ENCODE measurements at regions not wholly inside any gene's neighbourhood (a gene's known extent, or its start where the extent isn't known, plus 50 kb on each side); places are given as distances from the start of the nearest gene placed in this dataset.
"Not testable (repeated sequence)": the region's sequence is repeated elsewhere in the genome, so short reads cannot be mapped to it uniquely, and the experiment has no call there.

DNA sequence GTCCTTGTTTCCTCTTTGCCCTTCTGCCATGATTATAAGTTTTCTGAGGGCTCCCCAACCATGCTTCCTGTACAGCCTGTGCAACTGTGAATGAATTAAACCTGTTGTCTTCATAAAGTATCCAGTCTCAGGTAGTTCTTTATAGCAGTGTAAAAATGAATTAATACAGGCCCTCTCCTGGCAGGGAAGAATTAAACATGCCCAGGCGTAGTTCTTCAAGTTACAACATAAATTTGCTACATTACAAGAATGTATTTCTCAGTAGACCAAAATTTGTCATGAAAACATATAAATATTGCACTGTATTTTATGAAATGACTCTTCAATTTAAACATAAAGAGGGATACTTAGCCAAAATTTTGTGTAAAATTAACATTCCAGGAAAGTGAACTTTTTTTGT lies 1089.9 kb upstream of the PCDH10 start:
- Mint-ChIP-seq H3K27ac (no peak overlapping the region), H3K4me3 (no peak overlapping the region), H3K4me1 (ENCODE audit: low read depth) (no peaks in the 10 kb centered on the region), H3K9me3 (ENCODE audit: low read depth) (no peaks in the 10 kb centered on the region), H3K36me3 (no peaks in the 10 kb centered on the region), H3K27me3 (no peaks in the 10 kb centered on the region)

DNA sequence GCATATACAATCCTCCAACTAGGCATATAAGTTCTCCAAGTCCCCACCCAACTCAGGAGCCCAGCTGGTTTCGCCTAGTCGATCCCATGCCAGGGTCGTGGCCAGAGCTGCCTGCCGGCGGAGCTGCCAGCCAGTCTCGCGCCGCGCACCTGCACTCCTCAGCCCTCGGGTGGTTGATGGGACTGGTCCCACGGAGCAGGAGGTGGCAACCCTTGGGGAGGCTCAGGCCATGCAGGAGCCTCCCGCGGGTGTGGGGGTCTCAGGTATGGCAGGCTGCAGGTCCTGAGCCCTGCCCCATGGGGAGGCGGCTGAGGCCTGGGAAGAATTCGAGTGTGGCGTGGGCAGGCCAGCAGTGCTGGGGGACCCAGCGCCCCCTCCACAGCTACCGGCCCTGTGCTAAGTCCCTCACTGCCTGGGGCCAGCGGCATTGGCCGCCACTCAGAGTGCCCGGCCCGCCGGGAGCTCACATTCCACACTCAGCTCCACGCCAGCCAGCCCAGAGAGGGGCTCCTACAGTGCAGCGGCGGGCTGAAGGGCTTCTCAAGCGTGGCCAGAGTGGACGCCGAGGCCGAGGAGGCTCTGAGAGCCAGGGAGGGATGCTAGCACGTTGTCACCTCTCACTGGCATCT lies 1086.4 kb upstream of the PCDH10 start:
- no peaks in the 10 kb centered on the region for H3K27me3 Mint-ChIP-seq
- no peaks in the 10 kb centered on the region for H3K4me1 Mint-ChIP-seq (ENCODE audit: low read depth)
- H3K9me3 Mint-ChIP-seq (ENCODE audit: low read depth) = no peaks in the 10 kb centered on the region
- no peak overlapping the region for H3K4me3 Mint-ChIP-seq
- H3K36me3 Mint-ChIP-seq = no peaks in the 10 kb centered on the region
- H3K27ac Mint-ChIP-seq = no peak overlapping the region

DNA sequence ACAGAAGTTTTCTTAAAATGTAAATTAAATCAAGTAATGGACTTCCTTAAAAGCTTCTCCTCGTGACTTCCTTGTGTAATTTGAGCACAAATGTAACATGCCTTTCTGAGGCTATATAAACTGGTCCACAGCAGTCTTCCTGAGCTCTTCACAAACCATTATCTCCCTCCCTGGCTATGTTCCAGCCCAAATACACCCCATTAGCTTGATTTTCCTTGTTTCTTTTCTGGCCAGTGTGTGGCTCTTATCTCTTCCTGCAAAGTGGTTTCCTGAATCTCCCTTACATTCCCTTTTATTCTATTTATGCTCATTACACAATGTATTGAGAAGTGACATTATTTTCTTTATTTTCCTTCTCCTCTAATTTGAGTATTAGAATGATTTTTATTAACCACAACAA lies 1085.3 kb upstream of the PCDH10 start:
- Mint-ChIP-seq H3K36me3 (no peaks in the 10 kb centered on the region), H3K27ac (no peak overlapping the region), H3K4me1 (ENCODE audit: low read depth) (no peaks in the 10 kb centered on the region), H3K27me3 (no peaks in the 10 kb centered on the region), H3K4me3 (no peak overlapping the region), H3K9me3 (ENCODE audit: low read depth) (no peaks in the 10 kb centered on the region)

DNA sequence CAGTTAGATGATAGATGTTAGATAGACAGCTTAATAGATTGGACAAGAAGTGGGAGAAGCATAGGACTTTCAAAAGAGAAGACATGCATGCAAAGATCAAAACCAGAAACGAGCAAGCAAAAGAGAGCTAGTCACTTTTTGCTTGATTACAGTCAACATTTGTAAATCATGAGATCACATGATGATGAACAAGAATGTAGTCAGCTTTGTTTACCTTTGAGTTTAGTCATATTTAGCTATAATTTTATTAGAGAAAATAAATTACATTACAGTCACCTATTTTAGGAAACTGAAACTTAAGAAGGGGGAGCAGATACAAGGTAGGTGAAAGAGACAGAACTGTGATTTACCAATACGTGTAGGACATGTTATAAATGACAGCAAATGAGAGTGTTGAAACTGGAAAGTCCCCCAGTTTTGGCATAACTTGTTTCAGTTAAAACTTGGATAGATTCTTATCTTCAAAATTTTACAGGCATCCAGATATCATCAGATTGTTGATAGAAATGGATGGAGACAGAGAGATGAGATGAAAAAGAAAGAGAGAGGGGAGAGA lies 1083.1 kb upstream of the PCDH10 start:
- Mint-ChIP-seq H3K27ac (no peak overlapping the region), H3K27me3 (no peaks in the 10 kb centered on the region), H3K4me3 (no peak overlapping the region), H3K4me1 (ENCODE audit: low read depth) (no peaks in the 10 kb centered on the region), H3K9me3 (ENCODE audit: low read depth) (no peaks in the 10 kb centered on the region), H3K36me3 (no peaks in the 10 kb centered on the region)

DNA sequence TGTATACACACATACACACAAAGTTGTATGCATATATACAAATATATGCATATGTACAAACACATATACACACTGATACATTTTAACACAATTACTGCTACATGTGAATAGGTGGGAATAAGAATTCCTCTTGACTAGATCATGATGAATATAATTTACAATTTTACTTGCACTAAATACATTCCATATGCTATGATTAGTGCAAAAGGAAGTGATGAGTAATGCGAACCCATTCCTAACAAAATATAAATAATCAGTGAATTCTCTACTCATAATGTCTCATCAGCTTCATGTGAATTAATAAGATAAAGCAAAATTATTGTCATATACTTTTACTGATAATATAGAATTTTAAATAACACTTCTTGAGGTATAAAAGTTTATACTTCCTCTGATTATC lies 1077.3 kb upstream of the PCDH10 start:
- Mint-ChIP-seq H3K4me3 (no peak overlapping the region), H3K4me1 (ENCODE audit: low read depth) (no peaks in the 10 kb centered on the region), H3K27me3 (no peaks in the 10 kb centered on the region), H3K27ac (no peak overlapping the region), H3K9me3 (ENCODE audit: low read depth) (no peaks in the 10 kb centered on the region), H3K36me3 (no peaks in the 10 kb centered on the region)

DNA sequence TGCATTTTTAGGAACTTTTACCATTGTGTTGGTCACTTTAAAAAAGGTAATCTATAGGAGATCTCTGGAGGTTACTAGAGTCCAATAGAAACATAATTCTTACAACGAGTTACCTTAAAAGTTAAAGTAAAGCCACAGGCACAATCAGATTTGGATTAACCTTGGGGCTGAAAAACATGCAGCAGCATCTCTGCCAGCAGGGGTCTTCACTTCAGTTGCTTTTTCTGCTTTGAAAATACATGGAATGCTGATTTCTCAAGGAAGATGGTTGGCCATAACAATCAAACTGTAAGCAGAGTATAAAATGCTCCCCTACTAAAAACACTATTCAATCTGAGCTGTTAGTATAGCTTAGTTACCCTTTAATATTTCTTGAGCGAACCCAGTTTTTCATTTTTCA lies 1072.3 kb upstream of the PCDH10 start:
- Mint-ChIP-seq H3K27me3 (no peaks in the 10 kb centered on the region), H3K27ac (no peak overlapping the region), H3K4me3 (no peak overlapping the region), H3K4me1 (ENCODE audit: low read depth) (no peaks in the 10 kb centered on the region), H3K36me3 (no peaks in the 10 kb centered on the region), H3K9me3 (ENCODE audit: low read depth) (peaks cover 5% of the 10 kb centered on the region)

DNA sequence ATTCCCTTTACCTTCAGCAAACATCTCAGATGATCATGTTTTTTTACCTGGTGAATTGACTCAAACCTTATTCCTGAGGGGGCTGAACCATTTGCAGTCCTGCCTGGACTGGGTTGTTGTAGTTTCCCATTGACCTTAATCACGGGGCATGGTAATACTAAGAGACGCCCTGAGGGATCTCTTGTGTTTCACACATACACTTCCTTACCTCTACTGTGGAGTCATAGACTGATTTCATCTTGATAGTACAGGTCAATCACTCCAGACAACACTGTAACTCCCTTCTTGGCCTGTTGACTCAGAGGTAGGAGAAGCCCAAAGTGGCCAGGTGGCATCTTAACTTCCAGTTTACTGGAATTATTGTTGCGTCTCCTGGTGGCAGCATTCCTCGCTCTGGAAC lies 1064.0 kb upstream of the PCDH10 start:
- no peaks in the 10 kb centered on the region for H3K36me3 Mint-ChIP-seq
- no peaks in the 10 kb centered on the region for H3K4me1 Mint-ChIP-seq (ENCODE audit: low read depth)
- H3K27ac Mint-ChIP-seq = no peak overlapping the region
- H3K4me3 Mint-ChIP-seq = no peak overlapping the region
- H3K9me3 Mint-ChIP-seq (ENCODE audit: low read depth) = no peaks in the 10 kb centered on the region
- no peaks in the 10 kb centered on the region for H3K27me3 Mint-ChIP-seq

DNA sequence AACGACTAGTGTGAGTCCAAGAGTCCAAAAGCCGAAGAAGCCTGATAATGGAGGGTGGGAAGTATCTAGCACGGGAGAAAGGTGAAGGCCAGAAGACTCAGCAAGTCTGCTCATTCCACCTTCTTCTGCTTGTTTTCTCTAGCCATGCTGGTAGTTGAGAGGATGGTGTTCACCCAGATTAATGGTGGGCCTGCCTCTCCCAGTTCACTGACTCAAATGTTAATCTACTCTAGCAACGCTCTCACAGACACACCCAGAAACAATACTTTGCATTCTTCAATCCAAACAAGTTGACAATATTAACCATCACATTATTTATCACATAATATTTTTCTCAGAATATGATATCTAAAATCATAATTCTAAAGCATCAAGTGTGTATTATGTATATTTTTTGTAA lies 1055.1 kb upstream of the PCDH10 start:
- Mint-ChIP-seq H3K4me1 (ENCODE audit: low read depth) (no peaks in the 10 kb centered on the region), H3K9me3 (ENCODE audit: low read depth) (peaks cover 3% of the 10 kb centered on the region), H3K27ac (no peak overlapping the region), H3K27me3 (no peaks in the 10 kb centered on the region), H3K36me3 (no peaks in the 10 kb centered on the region), H3K4me3 (no peak overlapping the region)

DNA sequence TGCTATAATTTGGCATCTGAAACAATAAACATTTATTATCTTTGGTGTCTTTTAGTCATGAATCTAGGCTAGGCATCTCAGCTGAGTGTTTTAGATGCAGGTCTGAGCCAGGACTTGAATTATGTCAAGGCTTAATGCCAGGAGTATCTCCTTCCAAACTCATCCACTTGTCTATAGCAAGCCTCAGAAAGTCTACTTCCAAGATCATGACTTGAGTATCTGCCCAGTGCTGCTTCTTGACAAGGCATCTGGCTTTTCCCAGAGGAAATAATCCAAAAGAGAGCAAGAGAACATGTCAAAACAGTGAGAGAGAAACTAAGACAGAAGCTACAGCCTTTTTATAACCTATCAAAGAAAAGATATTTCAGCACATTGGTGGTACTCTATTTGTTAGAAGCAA lies 1052.1 kb upstream of the PCDH10 start:
- H3K4me3 Mint-ChIP-seq = no peak overlapping the region
- peaks cover 3% of the 10 kb centered on the region for H3K9me3 Mint-ChIP-seq (ENCODE audit: low read depth)
- H3K36me3 Mint-ChIP-seq = no peaks in the 10 kb centered on the region
- H3K27me3 Mint-ChIP-seq = no peaks in the 10 kb centered on the region
- H3K27ac Mint-ChIP-seq = no peak overlapping the region
- no peaks in the 10 kb centered on the region for H3K4me1 Mint-ChIP-seq (ENCODE audit: low read depth)

DNA sequence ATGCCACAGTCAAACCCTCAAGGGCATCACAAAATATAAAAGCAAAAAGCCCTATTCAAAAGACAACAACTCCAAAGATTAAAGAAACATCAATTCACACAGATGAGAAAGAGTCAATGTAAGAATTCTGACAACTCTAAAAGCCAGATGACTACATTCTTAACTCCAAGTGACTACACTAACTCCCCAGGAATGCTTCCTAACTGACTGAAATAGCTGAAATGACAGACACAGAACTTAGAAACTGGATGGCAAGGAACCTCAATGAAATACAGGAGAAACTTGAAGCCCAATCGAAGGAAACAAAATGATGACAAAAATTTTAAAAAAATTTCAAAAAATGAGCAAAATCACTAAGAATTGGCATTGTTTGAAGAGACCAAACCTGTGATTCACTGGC lies 1047.6 kb upstream of the PCDH10 start:
- H3K9me3 Mint-ChIP-seq (ENCODE audit: low read depth) = no peaks in the 10 kb centered on the region
- H3K36me3 Mint-ChIP-seq = no peaks in the 10 kb centered on the region
- H3K4me1 Mint-ChIP-seq (ENCODE audit: low read depth) = no peaks in the 10 kb centered on the region
- no peaks in the 10 kb centered on the region for H3K27me3 Mint-ChIP-seq
- H3K4me3 Mint-ChIP-seq = no peak overlapping the region
- no peak overlapping the region for H3K27ac Mint-ChIP-seq

DNA sequence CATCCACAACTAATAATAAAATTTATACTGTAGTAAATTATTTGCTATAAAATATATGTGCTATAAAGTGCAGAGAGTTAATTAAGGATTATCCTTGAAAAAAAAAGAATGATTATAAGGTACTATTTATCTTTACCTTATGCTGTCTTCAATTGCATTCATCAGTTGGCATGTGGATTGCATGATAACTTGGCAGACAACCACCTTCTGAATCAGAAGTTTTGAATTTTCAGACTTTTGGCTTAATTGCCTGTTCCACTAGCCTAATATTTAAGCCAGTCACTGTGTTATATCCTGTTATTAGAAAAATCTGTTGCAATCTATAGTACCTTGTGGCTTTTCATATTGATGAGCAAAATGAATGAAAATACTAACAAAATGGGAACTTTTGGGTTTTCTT lies 1040.3 kb upstream of the PCDH10 start:
- Mint-ChIP-seq H3K4me3 (no peak overlapping the region), H3K36me3 (no peaks in the 10 kb centered on the region), H3K4me1 (ENCODE audit: low read depth) (no peaks in the 10 kb centered on the region), H3K9me3 (ENCODE audit: low read depth) (no peaks in the 10 kb centered on the region), H3K27me3 (no peaks in the 10 kb centered on the region), H3K27ac (no peak overlapping the region)

DNA sequence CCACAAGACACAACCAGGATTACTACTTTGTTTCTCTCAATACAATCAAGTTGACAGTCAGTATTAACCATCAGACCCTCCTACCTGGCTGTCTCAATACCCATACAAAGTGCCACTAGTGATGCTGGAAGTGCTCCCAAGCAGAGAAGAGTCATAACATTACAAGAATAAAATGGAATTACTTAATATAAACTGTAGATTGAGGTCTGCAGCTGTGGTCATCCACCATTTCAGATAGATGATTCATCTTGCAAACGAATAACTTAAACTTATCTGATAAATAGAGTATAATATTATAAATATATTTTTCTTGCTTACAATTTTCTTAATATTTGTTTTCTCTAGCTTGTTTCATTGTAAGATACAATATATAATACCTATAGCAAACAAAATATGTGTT lies 1034.2 kb upstream of the PCDH10 start:
- H3K4me3 Mint-ChIP-seq = no peak overlapping the region
- H3K27ac Mint-ChIP-seq = no peak overlapping the region
- H3K4me1 Mint-ChIP-seq (ENCODE audit: low read depth) = no peaks in the 10 kb centered on the region
- no peaks in the 10 kb centered on the region for H3K27me3 Mint-ChIP-seq
- no peaks in the 10 kb centered on the region for H3K36me3 Mint-ChIP-seq
- no peaks in the 10 kb centered on the region for H3K9me3 Mint-ChIP-seq (ENCODE audit: low read depth)

DNA sequence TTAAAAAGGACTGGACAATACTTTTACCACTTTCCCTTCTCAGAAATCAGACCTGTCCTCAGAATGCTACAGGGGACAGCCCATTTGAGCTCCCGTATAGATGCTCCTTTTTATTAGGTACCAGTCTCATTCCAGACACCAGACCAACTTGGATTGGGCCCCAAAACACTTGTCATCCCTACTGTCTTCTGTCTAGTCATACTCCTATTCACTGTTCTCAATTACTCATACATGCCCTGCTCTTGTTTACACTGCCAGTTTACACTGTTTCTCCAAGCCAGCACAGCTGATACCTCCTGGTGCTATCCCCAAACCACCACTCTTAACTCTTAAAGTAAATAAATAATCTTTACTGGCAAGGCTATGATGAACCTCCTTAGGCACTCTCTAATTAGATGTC lies 1026.4 kb upstream of the PCDH10 start:
- not testable (repeated sequence) for H3K4me1 Mint-ChIP-seq (ENCODE audit: low read depth); H3K4me3 Mint-ChIP-seq; H3K27ac Mint-ChIP-seq; H3K27me3 Mint-ChIP-seq; H3K9me3 Mint-ChIP-seq (ENCODE audit: low read depth); H3K36me3 Mint-ChIP-seq

DNA sequence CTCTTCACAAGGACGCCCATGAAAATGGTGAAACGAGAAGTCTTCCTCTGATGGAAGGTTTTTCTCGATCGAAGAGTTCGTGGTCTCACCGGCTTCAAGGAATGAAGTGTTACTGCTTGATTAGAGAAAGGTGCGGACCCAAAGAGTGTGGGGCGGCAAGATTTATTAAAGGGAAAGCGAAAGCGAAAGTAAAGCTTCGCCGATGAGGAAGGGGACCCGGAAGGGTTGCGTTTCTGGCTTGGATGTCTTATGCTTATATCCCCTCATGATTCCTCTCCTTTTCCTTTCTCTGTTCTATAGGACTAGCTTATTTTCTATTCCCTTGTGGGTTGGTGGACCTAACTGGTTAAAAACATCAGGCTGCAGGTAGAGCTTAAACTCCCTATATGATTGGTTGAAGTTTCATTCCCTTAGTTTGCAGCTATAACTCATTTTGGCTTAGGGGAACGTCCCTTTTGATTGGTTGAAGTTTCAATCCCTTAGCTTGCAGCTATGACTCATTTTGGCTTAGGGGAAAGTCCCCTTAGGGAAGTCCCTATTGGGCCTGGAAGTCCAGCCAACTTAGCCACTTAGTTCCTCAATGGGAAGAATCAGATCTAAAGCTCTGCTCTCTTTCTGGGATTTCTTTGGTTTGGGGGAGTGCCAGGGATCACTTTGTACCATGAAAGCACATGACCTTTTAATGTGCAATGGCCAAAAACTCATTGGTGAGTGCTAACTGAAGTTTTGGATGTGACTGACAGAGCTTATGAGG lies 1025.0 kb upstream of the PCDH10 start:
- no peaks in the 10 kb centered on the region for H3K4me1 Mint-ChIP-seq (ENCODE audit: low read depth)
- H3K4me3 Mint-ChIP-seq = no peak overlapping the region
- H3K9me3 Mint-ChIP-seq (ENCODE audit: low read depth) = peaks cover 3% of the 10 kb centered on the region
- no peaks in the 10 kb centered on the region for H3K27me3 Mint-ChIP-seq
- no peaks in the 10 kb centered on the region for H3K36me3 Mint-ChIP-seq
- H3K27ac Mint-ChIP-seq = no peak overlapping the region

DNA sequence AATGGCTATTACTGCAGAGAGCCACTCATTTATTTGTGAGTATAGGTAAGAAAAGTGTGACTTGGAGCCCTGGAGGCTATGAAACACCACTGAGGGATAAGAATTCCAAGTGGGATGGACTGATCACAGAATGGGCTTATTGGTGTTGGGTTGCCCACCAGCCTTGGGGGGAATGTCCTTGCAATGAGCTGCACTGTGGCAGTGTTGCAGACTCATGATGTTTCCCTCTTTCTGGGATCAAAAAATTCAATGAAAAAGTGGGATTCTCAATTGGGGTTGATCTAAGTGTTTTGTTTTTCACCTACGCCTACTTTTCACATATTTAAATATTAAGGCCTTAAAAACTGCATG lies 1024.5 kb upstream of the PCDH10 start:
- H3K9me3 Mint-ChIP-seq (ENCODE audit: low read depth) = peaks cover 3% of the 10 kb centered on the region
- H3K4me1 Mint-ChIP-seq (ENCODE audit: low read depth) = no peaks in the 10 kb centered on the region
- H3K27me3 Mint-ChIP-seq = no peaks in the 10 kb centered on the region
- no peak overlapping the region for H3K27ac Mint-ChIP-seq
- no peak overlapping the region for H3K4me3 Mint-ChIP-seq
- H3K36me3 Mint-ChIP-seq = no peaks in the 10 kb centered on the region

DNA sequence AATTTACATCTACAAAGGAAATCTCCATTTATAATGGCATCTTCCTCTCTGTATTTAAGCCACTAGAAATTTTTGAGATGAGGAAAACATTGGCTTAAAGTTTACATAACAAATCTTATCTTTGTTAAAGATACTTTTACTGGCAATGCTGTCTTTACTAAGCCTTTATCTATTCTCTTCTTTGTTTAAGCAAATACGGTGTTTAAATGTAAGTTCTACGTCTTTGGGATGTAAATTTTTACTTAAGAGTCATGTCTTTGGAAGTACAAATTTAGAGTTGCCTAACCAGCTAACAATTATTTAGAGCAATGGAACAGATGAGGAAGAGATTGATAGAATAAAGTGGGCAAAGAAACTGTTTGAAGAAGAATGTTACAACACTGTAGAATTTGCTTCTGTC lies 1024.0 kb upstream of the PCDH10 start:
- Mint-ChIP-seq H3K36me3 (no peaks in the 10 kb centered on the region), H3K27me3 (no peaks in the 10 kb centered on the region), H3K4me3 (no peak overlapping the region), H3K9me3 (ENCODE audit: low read depth) (peaks cover 3% of the 10 kb centered on the region), H3K27ac (no peak overlapping the region), H3K4me1 (ENCODE audit: low read depth) (no peaks in the 10 kb centered on the region)

All from activated naive CD8-positive, alpha-beta T cell (primary cell).